Mesendoderm (in vitro differentiated cells): ENCODE measurements at regions not wholly inside any gene's neighbourhood (a gene's known extent, or its start where the extent isn't known, plus 50 kb on each side); places are given as distances from the start of the nearest gene placed in this dataset.

Experiments
- DNase-seq: peaks from one replicate; pipeline ENCODE4 v3.0.0; 2013
- H2AK5ac ChIP-seq: 2 replicates; pipeline ENCODE4 v1.6.1; 2013; ENCODE audit warnings: low read length, inconsistent platforms
- H2BK120ac ChIP-seq: 2 replicates; pipeline ENCODE4 v1.6.1; 2013; ENCODE audit warnings: low read depth, mild to moderate bottlenecking, low read length, moderate library complexity, mixed read lengths
- H2BK15ac ChIP-seq: replicated peaks from 2 replicates; pipeline ENCODE4 v1.6.1; 2013; ENCODE audit warnings: low read depth, mild to moderate bottlenecking, moderate library complexity
- H2BK5ac ChIP-seq: 2 replicates; pipeline ENCODE4 v1.6.1; 2013; ENCODE audit warnings: low read length, inconsistent platforms
- H3K18ac ChIP-seq: 2 replicates; pipeline ENCODE4 v1.6.1; 2013; ENCODE audit warnings: mild to moderate bottlenecking, low read length, mixed read lengths
- H3K23ac ChIP-seq: one replicate; pipeline ENCODE4 v1.6.1; 2013; ENCODE audit warnings: low read length
- H3K27ac ChIP-seq: 2 replicates; pipeline ENCODE4 v1.5.1; 2013; ENCODE audit warnings: low read depth, mild to moderate bottlenecking, inconsistent platforms, low read length, moderate library complexity
- H3K27me3 ChIP-seq: 2 replicates; pipeline ENCODE4 v1.6.1; 2013; ENCODE audit warnings: low read length, control low read depth, mild to moderate bottlenecking, inconsistent platforms; ENCODE audit not compliant: insufficient read depth, poor library complexity
- H3K36me3 ChIP-seq: 2 replicates; pipeline ENCODE4 v1.6.1; 2013; ENCODE audit warnings: low read length, inconsistent platforms; ENCODE audit not compliant: control insufficient read depth, insufficient read depth
- H3K4ac ChIP-seq: one replicate; pipeline ENCODE4 v1.6.1; 2013; ENCODE audit warnings: low read depth, mild to moderate bottlenecking, low read length, moderate library complexity
- H3K4me1 ChIP-seq: 2 replicates; pipeline ENCODE4 v1.6.1; 2013; ENCODE audit warnings: low read depth, low read length, inconsistent platforms; ENCODE audit not compliant: control insufficient read depth
- H3K4me2 ChIP-seq: 2 replicates; pipeline ENCODE4 v1.6.1; 2013; ENCODE audit warnings: low read length
- H3K4me3 ChIP-seq: 2 replicates; pipeline ENCODE4 v1.5.1; 2013; ENCODE audit warnings: mild to moderate bottlenecking, low read length
- H3K56ac ChIP-seq: one replicate; pipeline ENCODE4 v1.6.1; 2013; ENCODE audit warnings: low read length
- H3K79me1 ChIP-seq: 2 replicates; pipeline ENCODE4 v1.6.1; 2013; ENCODE audit warnings: low read length, inconsistent platforms
- H3K79me2 ChIP-seq: 2 replicates; pipeline ENCODE4 v1.6.1; 2013; ENCODE audit warnings: mild to moderate bottlenecking, low read length; ENCODE audit not compliant: control insufficient read depth, insufficient read depth
- H3K9ac ChIP-seq: 2 replicates; pipeline ENCODE4 v1.6.1; 2013; ENCODE audit warnings: low read length, inconsistent platforms
- H4K5ac ChIP-seq: one replicate; pipeline ENCODE4 v1.6.1; 2013; ENCODE audit warnings: low read length
- H4K8ac ChIP-seq: one replicate; pipeline ENCODE4 v1.6.1; 2013; ENCODE audit warnings: low read depth, mild to moderate bottlenecking, control low read depth, low read length, moderate library complexity
- WGBS: extraction: QIAGEN DNeasy Blood & Tissue Kit; methylation state at CpG from one replicate; pipeline ENCODE4 v1.1.7; 2013; ENCODE audit warnings: low lambda C conversion rate, missing lambda C conversion rate; ENCODE audit not compliant: insufficient coverage; ENCODE audit errors: extremely low coverage; 5-methylcytosine and 5-hydroxymethylcytosine counted together

DNA sequence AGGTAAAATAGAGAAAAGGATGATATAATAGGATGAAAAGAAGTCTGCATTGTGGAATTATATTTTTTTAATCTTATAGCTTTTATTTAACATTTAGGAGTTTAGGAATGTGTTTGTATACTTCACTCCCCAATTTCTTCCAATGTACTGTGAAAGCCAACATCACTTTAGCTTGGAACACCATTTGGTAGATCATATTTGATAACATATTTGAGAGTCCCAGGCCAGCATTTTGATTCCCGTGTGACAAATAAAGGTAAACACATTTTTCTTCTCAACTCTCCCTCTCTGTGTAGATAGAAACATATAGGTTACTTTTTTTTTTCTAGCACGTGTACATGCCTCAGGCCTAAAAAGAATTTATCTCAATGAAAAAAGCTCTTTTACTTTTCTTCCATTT, 1551.3 kb downstream of the CDH8 start:
- Histone ChIP-seq H2BK15ac (no peak overlapping the region), H4K5ac (no peak overlapping the region), H3K18ac (no peak overlapping the region), H3K27me3 (no peaks in the 10 kb centered on the region), H2AK5ac (no peak overlapping the region), H3K27ac (no peak overlapping the region), H3K4me1 (no peaks in the 10 kb centered on the region), H2BK120ac (no peak overlapping the region), H4K8ac (no peak overlapping the region), H3K4me3 (no peak overlapping the region), H3K36me3 (no peaks in the 10 kb centered on the region), H3K4me2 (no peak overlapping the region), H3K79me2 (no peaks in the 10 kb centered on the region), H3K23ac (no peak overlapping the region), H3K9ac (no peak overlapping the region), H3K4ac (no peak overlapping the region), H3K79me1 (no peaks in the 10 kb centered on the region), H2BK5ac (no peak overlapping the region), H3K56ac (no peak overlapping the region)
- no peak for DNase-seq
- no CpG with 5 or more reads among the region's 2 CpGs for WGBS

DNA sequence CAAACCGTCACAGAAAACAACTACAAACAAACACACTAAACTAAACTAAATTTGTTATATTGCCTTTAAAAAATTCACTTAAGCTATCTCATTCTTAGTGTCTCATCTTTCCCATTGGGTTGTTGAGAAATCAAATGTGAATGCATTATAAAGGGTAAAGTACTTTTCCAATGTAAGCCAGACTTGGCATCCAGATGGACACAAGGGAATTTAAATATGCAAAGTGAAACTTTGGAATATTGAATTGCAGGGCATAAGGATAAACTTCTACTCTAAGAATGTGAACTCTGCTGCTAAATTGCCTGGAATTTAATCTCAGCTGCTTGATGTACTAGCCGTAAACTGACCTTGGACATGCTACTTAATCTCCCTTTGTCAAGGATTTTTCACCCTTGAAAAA, 1554.6 kb downstream of the CDH8 start:
- Histone ChIP-seq H3K18ac (no peak overlapping the region), H2BK5ac (no peak overlapping the region), H3K36me3 (no peaks in the 10 kb centered on the region), H3K9ac (no peak overlapping the region), H3K4me3 (no peak overlapping the region), H3K4ac (no peak overlapping the region), H4K5ac (no peak overlapping the region), H3K27me3 (no peaks in the 10 kb centered on the region), H3K23ac (no peak overlapping the region), H3K79me2 (no peaks in the 10 kb centered on the region), H2BK15ac (no peak overlapping the region), H2AK5ac (no peak overlapping the region), H4K8ac (no peak overlapping the region), H3K4me1 (no peaks in the 10 kb centered on the region), H2BK120ac (no peak overlapping the region), H3K79me1 (no peaks in the 10 kb centered on the region), H3K27ac (no peak overlapping the region), H3K56ac (no peak overlapping the region), H3K4me2 (no peak overlapping the region)
- 100% methylated on average over 1 of the region's 2 CpGs for WGBS
- no peak for DNase-seq

DNA sequence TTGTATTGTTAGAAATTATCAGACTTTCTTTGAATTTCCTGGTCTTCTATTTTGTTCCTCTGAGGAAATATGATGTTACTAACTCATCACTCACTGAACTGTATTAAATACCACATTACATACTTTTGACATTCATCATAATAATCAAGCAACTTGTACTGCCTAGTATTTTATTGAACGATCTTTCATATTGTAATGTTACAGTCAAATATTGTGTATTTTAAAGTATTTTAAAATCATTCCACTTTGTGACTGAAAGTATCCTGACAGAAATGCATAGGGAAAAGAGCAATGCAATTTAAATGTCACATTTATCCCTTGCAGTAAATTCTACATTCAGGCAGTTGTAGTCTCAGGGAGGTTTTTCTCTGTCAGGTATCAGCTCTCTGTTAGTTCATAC, 1557.4 kb downstream of the CDH8 start:
- no peak overlapping the region for H2BK120ac ChIP-seq
- H3K79me2 ChIP-seq: no peaks in the 10 kb centered on the region
- no peaks in the 10 kb centered on the region for H3K4me1 ChIP-seq
- H3K4ac ChIP-seq: no peak overlapping the region
- no peak overlapping the region for H3K18ac ChIP-seq
- no peak overlapping the region for H3K4me3 ChIP-seq
- H2BK5ac ChIP-seq: no peak overlapping the region
- no peaks in the 10 kb centered on the region for H3K36me3 ChIP-seq
- no peak overlapping the region for H2BK15ac ChIP-seq
- no CpG with 5 or more reads among the region's 1 CpG for WGBS
- no peaks in the 10 kb centered on the region for H3K27me3 ChIP-seq
- H4K8ac ChIP-seq: no peak overlapping the region
- no peaks in the 10 kb centered on the region for H3K79me1 ChIP-seq
- H3K27ac ChIP-seq: no peak overlapping the region
- H3K23ac ChIP-seq: no peak overlapping the region
- no peak overlapping the region for H3K9ac ChIP-seq
- DNase-seq: no peak
- no peak overlapping the region for H4K5ac ChIP-seq
- H3K4me2 ChIP-seq: no peak overlapping the region
- H2AK5ac ChIP-seq: no peak overlapping the region
- no peak overlapping the region for H3K56ac ChIP-seq

DNA sequence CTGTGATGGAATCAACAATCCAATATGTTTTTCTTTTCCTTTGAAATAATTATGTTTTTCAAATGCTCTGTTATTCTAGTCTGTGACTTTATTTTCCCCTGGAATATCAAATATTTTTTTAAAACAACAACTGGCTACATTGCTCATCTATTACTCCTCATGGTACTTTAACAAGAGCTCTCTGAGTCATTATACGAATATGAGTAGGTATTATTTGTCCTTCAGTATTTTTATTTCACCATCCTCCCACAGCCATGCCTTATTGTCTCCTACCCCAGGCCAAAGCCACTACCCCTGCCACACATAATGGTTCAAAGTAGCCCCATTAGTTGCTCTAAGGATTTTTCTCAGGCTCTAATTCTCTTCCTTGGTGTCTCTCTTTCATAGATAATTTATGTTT, 1572.3 kb downstream of the CDH8 start:
- Histone ChIP-seq H4K5ac (no peak overlapping the region), H2BK15ac (no peak overlapping the region), H3K4me1 (no peaks in the 10 kb centered on the region), H3K18ac (no peak overlapping the region), H2BK5ac (no peak overlapping the region), H4K8ac (no peak overlapping the region), H3K9ac (no peak overlapping the region), H3K4me2 (no peak overlapping the region), H3K36me3 (no peaks in the 10 kb centered on the region), H3K4ac (no peak overlapping the region), H3K23ac (no peak overlapping the region), H3K4me3 (no peak overlapping the region), H3K27ac (no peak overlapping the region), H3K27me3 (no peaks in the 10 kb centered on the region), H3K79me1 (no peaks in the 10 kb centered on the region), H3K56ac (no peak overlapping the region), H3K79me2 (no peaks in the 10 kb centered on the region), H2AK5ac (no peak overlapping the region), H2BK120ac (no peak overlapping the region)
- WGBS: no CpG with 5 or more reads among the region's 1 CpG
- no peak for DNase-seq

DNA sequence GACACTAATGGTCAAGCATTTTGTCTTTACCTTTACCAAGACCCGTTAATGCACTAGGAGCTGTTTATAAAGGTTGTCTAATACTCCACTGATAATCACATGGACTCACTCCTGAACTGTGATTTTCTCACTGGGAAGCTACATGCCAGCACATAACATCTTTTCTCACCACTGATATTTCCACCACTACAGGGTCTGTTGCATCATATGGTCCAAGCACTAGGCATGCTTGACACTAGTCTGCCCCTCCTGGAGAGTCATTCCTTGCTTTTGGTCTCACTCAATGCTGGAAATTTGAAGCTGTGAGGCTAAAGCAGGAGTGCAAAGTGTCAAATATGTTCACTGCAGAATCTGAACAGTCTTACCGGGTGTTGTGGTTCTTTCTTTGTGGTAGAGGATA, 1576.8 kb downstream of the CDH8 start:
- Histone ChIP-seq H3K4me2 (no peak overlapping the region), H2BK15ac (no peak overlapping the region), H4K5ac (no peak overlapping the region), H4K8ac (no peak overlapping the region), H3K79me2 (no peaks in the 10 kb centered on the region), H3K36me3 (no peaks in the 10 kb centered on the region), H3K23ac (no peak overlapping the region), H3K18ac (no peak overlapping the region), H2BK120ac (no peak overlapping the region), H3K9ac (no peak overlapping the region), H3K4me3 (no peak overlapping the region), H3K4ac (no peak overlapping the region), H3K27me3 (no peaks in the 10 kb centered on the region), H2AK5ac (no peak overlapping the region), H3K56ac (no peak overlapping the region), H3K27ac (no peak overlapping the region), H3K79me1 (no peaks in the 10 kb centered on the region), H3K4me1 (no peaks in the 10 kb centered on the region), H2BK5ac (no peak overlapping the region)
- WGBS: no CpG with 5 or more reads among the region's 2 CpGs
- peak; percentile 50 for DNase-seq

DNA sequence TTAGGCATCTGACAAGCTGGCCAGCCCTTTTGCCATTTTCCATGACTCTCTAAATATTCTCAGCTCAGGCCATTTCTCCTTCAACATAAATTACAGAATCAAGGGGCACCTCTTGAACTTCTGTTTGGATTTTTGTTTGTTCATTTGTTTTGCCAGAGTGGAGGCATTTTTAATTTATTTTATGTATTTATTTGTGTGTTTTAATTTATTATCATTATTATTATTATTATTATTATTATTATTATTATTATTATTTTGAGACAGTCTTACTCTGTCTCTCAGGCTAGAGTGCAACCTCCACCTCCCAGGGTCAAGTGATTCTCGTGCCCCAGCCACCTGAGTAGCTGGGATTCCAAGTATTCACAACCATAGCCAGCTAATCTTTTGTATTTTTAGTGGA, 1578.0 kb downstream of the CDH8 start:
- Histone ChIP-seq H3K23ac (no peak overlapping the region), H4K8ac (no peak overlapping the region), H3K27ac (no peak overlapping the region), H3K4me1 (no peaks in the 10 kb centered on the region), H2BK5ac (no peak overlapping the region), H3K79me1 (no peaks in the 10 kb centered on the region), H2AK5ac (no peak overlapping the region), H2BK120ac (no peak overlapping the region), H2BK15ac (no peak overlapping the region), H4K5ac (no peak overlapping the region), H3K36me3 (no peaks in the 10 kb centered on the region), H3K9ac (no peak overlapping the region), H3K4me3 (no peak overlapping the region), H3K4me2 (no peak overlapping the region), H3K79me2 (no peaks in the 10 kb centered on the region), H3K4ac (no peak overlapping the region), H3K18ac (no peak overlapping the region), H3K56ac (no peak overlapping the region), H3K27me3 (no peaks in the 10 kb centered on the region)
- WGBS: no CpG with 5 or more reads among the region's 1 CpG
- no peak for DNase-seq
